ENCODE measurements at regions not wholly inside any gene's neighbourhood (a gene's known extent, or its start where the extent isn't known, plus 50 kb on each side); places are given as distances from the start of the nearest gene placed in this dataset.

GRCh38 chr5:10069637-10070313 lies 179.9 kb downstream of the ATPSCKMT start (continued):
- TF ChIP-seq REST (IDR thresholded peaks at IDR 0.05; ENCODE audit: low read depth) (no peak), POLR2AphosphoS5 (IDR thresholded peaks at IDR 0.05; ENCODE audit: low read depth, low read length) (no peak), SRF (IDR thresholded peaks at IDR 0.05; ENCODE audit: low read depth) (no peak), ELF1 (IDR thresholded peaks at IDR 0.05; ENCODE audit: borderline replicate concordance, low read depth) (no peak), MAX (IDR thresholded peaks at IDR 0.05) (no peak), YY1 (IDR thresholded peaks at IDR 0.05; ENCODE audit: extremely low read depth, insufficient replicate concordance, low read depth, low read length) (no peak), CEBPB (IDR thresholded peaks at IDR 0.05; ENCODE audit: low read depth) (no peak), EZH2 (IDR thresholded peaks at IDR 0.05) (no peak), CBX3 (IDR thresholded peaks at IDR 0.05; ENCODE audit: low read depth) (no peak), ZNF274 (IDR thresholded peaks at IDR 0.05; ENCODE audit: low read depth, low read length) (no peak), ATF3 (IDR thresholded peaks at IDR 0.05) (no peak), RAD21 (IDR thresholded peaks at IDR 0.05; ENCODE audit: low read depth) (no peak)
